Suprapubic skin (tissue), 4 donors: ENCODE measurements at regions not wholly inside any gene's neighbourhood (a gene's known extent, or its start where the extent isn't known, plus 50 kb on each side); places are given as distances from the start of the nearest gene placed in this dataset.

Experiments used
- CTCF ChIP-seq, 2 donors: fragments of 200-600 bp in 1 of 2; fragments of 450-650 bp in 1 of 2; sonication (generic) in 1 of 2; IDR thresholded peaks; one replicate each; pipeline ENCODE4 v1.5.1; 2016 to 2019; ENCODE audit warnings: antibody characterized with exemption in 2 of 2, mild to moderate bottlenecking in 1 of 2, moderate library complexity in 1 of 2
- EP300 ChIP-seq: sonication (generic); formaldehyde crosslinking; IDR thresholded peaks from one replicate; pipeline ENCODE4 v1.6.1; 2017; ENCODE audit warnings: antibody characterized with exemption
- POLR2AphosphoS5 ChIP-seq, 3 donors: sonication (generic); formaldehyde crosslinking; IDR thresholded peaks; one replicate each; pipeline ENCODE4 v1.6.1; 2017; ENCODE audit warnings: antibody characterized with exemption in 3 of 3

GRCh38 chr22:22341736-22342135, 97.2 kb downstream of the VPREB1 start:
- no peak for TF ChIP-seq CTCF (IDR thresholded peaks at IDR 0.05)
- no peak for TF ChIP-seq EP300
- no peak for TF ChIP-seq POLR2AphosphoS5 (IDR thresholded peaks at IDR 0.05)
